Adrenal gland (tissue), 9 donors: ENCODE measurements at regions not wholly inside any gene's neighbourhood (a gene's known extent, or its start where the extent isn't known, plus 50 kb on each side); places are given as distances from the start of the nearest gene placed in this dataset.

Source experiments
- DNase-seq, 7 donors: peaks; one replicate each; pipeline ENCODE4 v3.0.0-alpha.2; 2019 to 2020
- H3K27ac ChIP-seq, 5 donors: fragments of 200-600 bp; sonication (generic) in 4 of 5; 1 replicate in 3 of 5; 2 replicates in 2 of 5; pipeline versions ENCODE4 v1.5.1 to v1.8.0; 2016 to 2020; ENCODE audit warnings: mild to moderate bottlenecking in 1 of 5
- H3K27me3 ChIP-seq: fragments of 200-600 bp; 2 replicates; pipeline ENCODE4 v1.8.0; 2021
- H3K36me3 ChIP-seq, 2 donors: fragments of 200-600 bp; replicated peaks in 1 of 2; 1 replicate in 1 of 2; 2 replicates in 1 of 2; pipeline versions ENCODE4 v1.5.1 to v1.8.0; 2018 to 2022
- H3K4me1 ChIP-seq, 2 donors: fragments of 200-600 bp; replicated peaks in 1 of 2; 1 replicate in 1 of 2; 2 replicates in 1 of 2; pipeline versions ENCODE4 v1.5.1 to v1.8.0; 2018 to 2021
- H3K4me3 ChIP-seq, 4 donors: fragments of 200-600 bp; sonication (generic) in 3 of 4; one replicate each; pipeline ENCODE4 v1.5.1; 2016 to 2018
- H3K9me3 ChIP-seq, 3 donors: fragments of 200-600 bp; sonication (generic) in 1 of 3; replicated peaks in 1 of 3; 1 replicate in 2 of 3; 2 replicates in 1 of 3; pipeline versions ENCODE4 v1.5.1 to v1.8.0; 2016 to 2021
- CTCF ChIP-seq, 6 experiments: fragments of 450-650 bp in 4 of 6; fragments of 200-600 bp in 2 of 6; sonication (generic) in 1 of 6; IDR thresholded peaks; 1 replicate in 5 of 6; 2 replicates in 1 of 6; pipeline versions ENCODE4 v1.5.1 to v1.8.0; 2016 to 2021; ENCODE audit warnings: antibody characterized with exemption in 6 of 6, mild to moderate bottlenecking in 2 of 6, moderate library complexity in 1 of 6
- POLR2A ChIP-seq, 2 donors: fragments of 450-650 bp; IDR thresholded peaks; one replicate each; pipeline ENCODE4 v1.6.1; 2017; ENCODE audit warnings: antibody characterized with exemption in 2 of 2, mild to moderate bottlenecking in 2 of 2, moderate library complexity in 1 of 2
- WGBS, 4 donors: extraction: QIAGEN DNeasy Blood & Tissue Kit in 2 of 4; methylation state at CpG; one replicate each; pipeline versions ENCODE4 v1.1.5 to v1.1.7; 2013 to 2017; 5-methylcytosine and 5-hydroxymethylcytosine counted together
- intact Hi-C, 2 donors: fragments of 100-400 bp; cut with DNase I; formaldehyde crosslinking; loops; one replicate each; pipeline versions ENCODE4 v1.14.1 to v1.15.0; 2022 to 2023
- donor health status: healthy with polysubstance abuse.
- donor health status: Bipolar disorder and iron deficiency.
- donor health status: DM: yes; HTN: yes; CAD: no.
- donor health status: DM: no; HTN: no; CAD: no.
- donor health status: DM: no; HTN: no; CAD: no.

DNA sequence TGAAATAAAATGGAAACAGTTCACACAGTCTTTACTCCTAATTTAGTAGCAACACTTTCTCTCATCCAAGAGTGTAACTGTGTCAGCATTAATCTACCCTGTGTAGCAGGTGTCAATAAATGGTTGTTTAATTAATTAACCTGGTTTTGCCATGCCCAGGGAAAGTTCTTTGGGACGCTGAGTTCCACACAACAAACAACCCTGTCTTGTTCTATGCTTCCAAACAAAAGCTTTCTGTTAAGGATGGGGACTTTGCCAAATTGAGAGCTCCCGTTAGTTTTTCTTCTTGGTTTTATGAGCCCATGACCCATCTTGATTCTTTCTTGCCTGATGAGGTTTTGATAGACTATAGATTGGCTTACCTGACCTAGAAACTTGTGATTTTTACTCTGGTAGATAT is 530.1 kb downstream of the KCNJ2 start:
- WGBS, 4 donors = 48 to 71% (median 64%) methylated on average over 2 of the region's 2 CpGs
- Histone ChIP-seq H3K36me3 (no peaks in the 10 kb centered on the region), H3K4me3 (no peak overlapping the region), H3K4me1 (no peaks in the 10 kb centered on the region), H3K27me3 (no peaks in the 10 kb centered on the region), H3K27ac (no peak overlapping the region), H3K9me3 (no peaks in the 10 kb centered on the region)
- intact Hi-C loops = no loop called here
- TF ChIP-seq CTCF (IDR thresholded peaks at IDR 0.05) = no peak
- TF ChIP-seq POLR2A (IDR thresholded peaks at IDR 0.05) = no peak
- DNase-seq = no peak

GRCh38 chr17:70702683-70703255 is 533.4 kb downstream of the KCNJ2 start:
- peaks cover 7% of the 10 kb centered on the region for H3K27me3 ChIP-seq
- no peaks in the 10 kb centered on the region for H3K9me3 ChIP-seq
- H3K27ac ChIP-seq = no peak overlapping the region
- DNase-seq = no peak
- intact Hi-C loops = no loop called here
- no peaks in the 10 kb centered on the region for H3K36me3 ChIP-seq
- no peak overlapping the region for H3K4me3 ChIP-seq
- no peaks in the 10 kb centered on the region for H3K4me1 ChIP-seq
- TF ChIP-seq POLR2A (IDR thresholded peaks at IDR 0.05) (no peak), CTCF (IDR thresholded peaks at IDR 0.05) (no peak)
- 41 to 55% (median 47%) methylated on average over 3 of the region's 3 CpGs for WGBS, 4 donors

DNA sequence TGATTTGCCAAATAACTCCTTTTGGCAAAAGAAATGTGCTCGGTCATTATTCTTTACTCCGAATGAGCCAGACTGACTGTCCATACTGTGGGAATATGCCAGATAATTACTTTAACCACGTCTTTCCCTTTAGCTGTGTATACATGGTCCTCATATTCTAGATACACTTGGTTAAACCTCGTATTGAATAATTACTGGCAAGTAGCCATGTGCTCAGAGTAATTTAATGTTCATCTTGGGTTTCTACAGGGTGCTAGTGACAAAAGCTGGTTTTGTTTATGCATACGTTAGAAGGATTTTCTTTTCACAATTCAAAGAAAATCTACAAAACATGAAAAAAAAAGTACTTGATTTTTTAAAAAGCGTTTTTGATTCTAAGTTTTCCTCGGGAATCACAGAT is 540.3 kb downstream of the KCNJ2 start:
- no peaks in the 10 kb centered on the region for H3K4me1 ChIP-seq
- no peak overlapping the region for H3K27ac ChIP-seq
- DNase-seq = no peak
- no peaks in the 10 kb centered on the region for H3K9me3 ChIP-seq
- TF ChIP-seq POLR2A (IDR thresholded peaks at IDR 0.05) (no peak), CTCF (IDR thresholded peaks at IDR 0.05) (no peak)
- no peak overlapping the region for H3K4me3 ChIP-seq
- WGBS, 4 donors = 48 to 55% (median 50%) methylated on average over 7 of the region's 7 CpGs
- peaks cover 16% of the 10 kb centered on the region for H3K27me3 ChIP-seq
- H3K36me3 ChIP-seq = no peaks in the 10 kb centered on the region
- intact Hi-C loops = no loop called here

DNA sequence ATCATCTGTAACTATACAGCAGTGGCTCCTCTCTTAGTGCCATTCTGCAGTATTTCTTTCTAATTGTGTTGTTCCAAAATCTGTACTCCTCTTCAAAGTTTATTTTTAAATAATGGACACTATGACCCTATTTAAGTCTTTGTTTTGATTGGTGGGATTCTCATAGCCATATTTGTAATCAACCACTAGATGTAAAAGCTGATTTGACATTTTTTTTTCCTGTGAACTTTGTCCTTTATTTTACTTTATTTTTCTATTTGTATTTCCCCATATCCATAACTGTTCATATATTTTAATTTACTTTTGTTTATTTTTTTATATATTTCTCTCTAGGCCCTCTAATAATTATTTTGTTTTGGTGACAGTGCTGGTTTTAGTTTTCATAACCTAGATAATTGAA is 544.4 kb downstream of the KCNJ2 start:
- DNase-seq = no peak
- Histone ChIP-seq H3K36me3 (no peaks in the 10 kb centered on the region), H3K27me3 (peaks cover 9% of the 10 kb centered on the region), H3K4me1 (no peaks in the 10 kb centered on the region), H3K9me3 (no peaks in the 10 kb centered on the region), H3K4me3 (no peak overlapping the region), H3K27ac (no peak overlapping the region)
- intact Hi-C loops = no loop called here
- TF ChIP-seq POLR2A (IDR thresholded peaks at IDR 0.05) (no peak), CTCF (IDR thresholded peaks at IDR 0.05) (no peak)
